H9 (cell line): ENCODE measurements at regions not wholly inside any gene's neighbourhood (a gene's known extent, or its start where the extent isn't known, plus 50 kb on each side); places are given as distances from the start of the nearest gene placed in this dataset.

Experiments
- DNase-seq: peaks from one replicate; pipeline ENCODE4 v3.0.0-alpha.2; 2017
- H2AFZ ChIP-seq: one replicate; pipeline ENCODE4 v1.6.1; 2013; ENCODE audit warnings: mild to moderate bottlenecking, low read length, control low read depth, moderate library complexity
- H2AK5ac ChIP-seq: 2 replicates; pipeline ENCODE4 v1.6.1; 2013; ENCODE audit warnings: low read length, control low read depth, mixed read lengths; ENCODE audit not compliant: insufficient read length
- H2BK120ac ChIP-seq: one replicate; pipeline ENCODE4 v1.6.1; 2013; ENCODE audit warnings: low read depth, mild to moderate bottlenecking, low read length, control low read depth, inconsistent platforms; ENCODE audit not compliant: poor library complexity, severe bottlenecking
- H2BK12ac ChIP-seq: 2 replicates; pipeline ENCODE4 v1.6.1; 2013; ENCODE audit warnings: low read length, control low read depth, mixed read lengths, low read depth; ENCODE audit not compliant: insufficient read length
- H2BK15ac ChIP-seq: 2 replicates; pipeline ENCODE4 v1.6.1; 2013; ENCODE audit warnings: low read depth, low read length, control low read depth
- H2BK20ac ChIP-seq: one replicate; pipeline ENCODE4 v1.6.1; 2013; ENCODE audit warnings: low read depth, mild to moderate bottlenecking, low read length, control low read depth, inconsistent platforms; ENCODE audit not compliant: poor library complexity, severe bottlenecking
- H2BK5ac ChIP-seq: 2 replicates; pipeline ENCODE4 v1.6.1; 2013; ENCODE audit warnings: low read length, control low read depth, mixed read lengths; ENCODE audit not compliant: insufficient read length
- H3K14ac ChIP-seq: 2 replicates; pipeline ENCODE4 v1.6.1; 2013; ENCODE audit warnings: low read length, control low read depth; ENCODE audit not compliant: insufficient read depth
- H3K18ac ChIP-seq: 2 replicates; pipeline ENCODE4 v1.6.1; 2013; ENCODE audit warnings: low read depth, mild to moderate bottlenecking, mixed read lengths, low read length, control low read depth; ENCODE audit not compliant: insufficient read length
- H3K23ac ChIP-seq: 2 replicates; pipeline ENCODE4 v1.6.1; 2013; ENCODE audit warnings: low read length, control low read depth, mixed read lengths, low read depth; ENCODE audit not compliant: insufficient read length
- H3K23me2 ChIP-seq: 2 replicates; pipeline ENCODE4 v1.6.1; 2013; ENCODE audit warnings: low read depth, mild to moderate bottlenecking, mixed read lengths, low read length, control low read depth; ENCODE audit not compliant: insufficient read length, poor library complexity, severe bottlenecking
- H3K27ac ChIP-seq: 2 replicates; pipeline ENCODE4 v1.5.1; 2013; ENCODE audit warnings: low read length, control low read depth, mixed read lengths, low read depth; ENCODE audit not compliant: insufficient read length
- H3K27me3 ChIP-seq: 2 replicates; pipeline ENCODE4 v1.6.1; 2013; ENCODE audit warnings: low read length, control low read depth, inconsistent platforms; ENCODE audit not compliant: insufficient read depth
- H3K4ac ChIP-seq: 2 replicates; pipeline ENCODE4 v1.6.1; 2013; ENCODE audit warnings: low read depth, mild to moderate bottlenecking, control low read depth, inconsistent platforms, low read length, moderate library complexity
- H3K4me1 ChIP-seq: 2 replicates; pipeline ENCODE4 v1.6.1; 2013; ENCODE audit warnings: low read length, control low read depth, inconsistent platforms; ENCODE audit not compliant: insufficient read depth
- H3K4me2 ChIP-seq: 2 replicates; pipeline ENCODE4 v1.6.1; 2013; ENCODE audit warnings: low read length, control low read depth, mixed read lengths; ENCODE audit not compliant: insufficient read length, insufficient read depth
- H3K56ac ChIP-seq: 2 replicates; pipeline ENCODE4 v1.6.1; 2013; ENCODE audit warnings: low read depth, mild to moderate bottlenecking, mixed read lengths, low read length, control low read depth; ENCODE audit not compliant: insufficient read length
- H3K79me1 ChIP-seq: 2 replicates; pipeline ENCODE4 v1.6.1; 2013; ENCODE audit warnings: low read depth, mild to moderate bottlenecking, moderate library complexity, low read length, control low read depth, inconsistent platforms; ENCODE audit not compliant: insufficient read depth, poor library complexity, severe bottlenecking
- H3K79me2 ChIP-seq: 2 replicates; pipeline ENCODE4 v1.6.1; 2013; ENCODE audit warnings: low read length, control low read depth, inconsistent platforms; ENCODE audit not compliant: insufficient read depth
- H3K9ac ChIP-seq: 2 replicates; pipeline ENCODE4 v1.6.1; 2013; ENCODE audit warnings: low read length, control low read depth, mixed read lengths; ENCODE audit not compliant: insufficient read length; ENCODE audit errors: extremely low read depth
- H3K9me3 ChIP-seq: one replicate; pipeline ENCODE4 v1.6.1; 2013; ENCODE audit warnings: low read depth, low read length, inconsistent platforms; ENCODE audit not compliant: control insufficient read depth
- H3T11ph ChIP-seq: one replicate; pipeline ENCODE4 v1.6.1; 2013; ENCODE audit warnings: mild to moderate bottlenecking, low read length, control low read depth, inconsistent platforms
- H4K20me1 ChIP-seq: one replicate; pipeline ENCODE4 v1.6.1; 2013; ENCODE audit not compliant: control insufficient read depth, insufficient read length, insufficient read depth
- H4K5ac ChIP-seq: 2 replicates; pipeline ENCODE4 v1.6.1; 2013; ENCODE audit warnings: low read depth, mild to moderate bottlenecking, mixed read lengths, low read length, control low read depth; ENCODE audit not compliant: insufficient read length
- H4K8ac ChIP-seq: replicated peaks from 2 replicates; pipeline ENCODE4 v1.6.1; 2013; ENCODE audit warnings: low read length, control low read depth, mixed read lengths, low read depth; ENCODE audit not compliant: insufficient read length
- H4K91ac ChIP-seq: 2 replicates; pipeline ENCODE4 v1.6.1; 2013; ENCODE audit warnings: low read depth, mild to moderate bottlenecking, moderate library complexity, mixed read lengths, low read length, control low read depth; ENCODE audit not compliant: insufficient read length
- H3K27ac Mint-ChIP-seq, 3 experiments: 2 replicates in 2 of 3; 3 replicates in 1 of 3; pipeline ENCODE4 v1.8.0; 2020 to 2021; ENCODE audit warnings: mixed read lengths in 3 of 3, mild to moderate bottlenecking in 1 of 3, moderate library complexity in 1 of 3
- H3K27me3 Mint-ChIP-seq: 2 replicates; pipeline ENCODE4 v1.8.0; 2021; ENCODE audit warnings: low read depth, mild to moderate bottlenecking, moderate library complexity, mixed read lengths
- H3K36me3 Mint-ChIP-seq, 3 experiments: 2 replicates in 2 of 3; 3 replicates in 1 of 3; pipeline ENCODE4 v1.8.0; 2020 to 2021; ENCODE audit warnings: low read depth in 3 of 3, mixed read lengths in 3 of 3; ENCODE audit not compliant: insufficient read depth in 1 of 3
- H3K4me1 Mint-ChIP-seq, 2 experiments: 2 replicates each; pipeline ENCODE4 v1.8.0; 2020; ENCODE audit warnings: mixed read lengths in 2 of 2
- H3K4me3 Mint-ChIP-seq, 2 experiments: 2 replicates in 1 of 2; 3 replicates in 1 of 2; pipeline ENCODE4 v1.8.0; 2020 to 2021; ENCODE audit warnings: mild to moderate bottlenecking in 2 of 2, mixed read lengths in 2 of 2, moderate library complexity in 1 of 2
- H3K9me3 Mint-ChIP-seq, 2 experiments: 2 replicates in 1 of 2; 3 replicates in 1 of 2; pipeline ENCODE4 v1.8.0; 2020; ENCODE audit warnings: mild to moderate bottlenecking in 2 of 2, mixed read lengths in 2 of 2, moderate library complexity in 1 of 2
- WGBS: extraction: QIAGEN DNeasy Blood & Tissue Kit; methylation state at CpG from one replicate; pipeline ENCODE4 v1.1.7; 2013; ENCODE audit warnings: missing lambda C conversion rate, low lambda C conversion rate, mixed read lengths; ENCODE audit not compliant: insufficient read length; ENCODE audit errors: extremely low coverage; 5-methylcytosine and 5-hydroxymethylcytosine counted together
- TF ChIP-seq, protein P1 (sequence below): fragments of 200-600 bp; sonication (generic); conservative IDR thresholded peaks from 3 replicates; pipeline ENCODE4 v1.8.0; 2021; ENCODE audit warnings: antibody characterized with exemption, mild to moderate bottlenecking

GRCh38 chr3:189084620-189085019 lies 87.2 kb upstream of the TPRG1 start:
- TF ChIP-seq, protein P1, sequence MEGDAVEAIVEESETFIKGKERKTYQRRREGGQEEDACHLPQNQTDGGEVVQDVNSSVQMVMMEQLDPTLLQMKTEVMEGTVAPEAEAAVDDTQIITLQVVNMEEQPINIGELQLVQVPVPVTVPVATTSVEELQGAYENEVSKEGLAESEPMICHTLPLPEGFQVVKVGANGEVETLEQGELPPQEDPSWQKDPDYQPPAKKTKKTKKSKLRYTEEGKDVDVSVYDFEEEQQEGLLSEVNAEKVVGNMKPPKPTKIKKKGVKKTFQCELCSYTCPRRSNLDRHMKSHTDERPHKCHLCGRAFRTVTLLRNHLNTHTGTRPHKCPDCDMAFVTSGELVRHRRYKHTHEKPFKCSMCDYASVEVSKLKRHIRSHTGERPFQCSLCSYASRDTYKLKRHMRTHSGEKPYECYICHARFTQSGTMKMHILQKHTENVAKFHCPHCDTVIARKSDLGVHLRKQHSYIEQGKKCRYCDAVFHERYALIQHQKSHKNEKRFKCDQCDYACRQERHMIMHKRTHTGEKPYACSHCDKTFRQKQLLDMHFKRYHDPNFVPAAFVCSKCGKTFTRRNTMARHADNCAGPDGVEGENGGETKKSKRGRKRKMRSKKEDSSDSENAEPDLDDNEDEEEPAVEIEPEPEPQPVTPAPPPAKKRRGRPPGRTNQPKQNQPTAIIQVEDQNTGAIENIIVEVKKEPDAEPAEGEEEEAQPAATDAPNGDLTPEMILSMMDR = no peak
- H3K9ac ChIP-seq = no peak overlapping the region
- no peaks in the 10 kb centered on the region for H3K79me2 ChIP-seq

More at GRCh38 chr3:189084620-189085019, 87.2 kb upstream of the TPRG1 start:
- no peak overlapping the region for H4K5ac ChIP-seq
- no peak overlapping the region for H3T11ph ChIP-seq
- H3K27ac ChIP-seq = no peak overlapping the region
- H3K9me3 Mint-ChIP-seq = no peaks in the 10 kb centered on the region; a peak in 1 of 5 replicates
- H4K8ac ChIP-seq = no peak overlapping the region
- peaks cover 2% of the 10 kb centered on the region; the same call in 1 of the 2 replicates for H3K27me3 Mint-ChIP-seq
- H3K79me1 ChIP-seq = no peaks in the 10 kb centered on the region
- no peak overlapping the region for H3K14ac ChIP-seq
- H2BK120ac ChIP-seq = no peak overlapping the region
- no peak overlapping the region for H2AFZ ChIP-seq
- H3K4me3 Mint-ChIP-seq = no peak overlapping the region
- H2AK5ac ChIP-seq = no peak overlapping the region
- H3K4ac ChIP-seq = no peak overlapping the region
- H2BK5ac ChIP-seq = no peak overlapping the region
- H2BK20ac ChIP-seq = no peak overlapping the region
- H3K23ac ChIP-seq = no peak overlapping the region
- no peak overlapping the region for H4K91ac ChIP-seq
- no peak overlapping the region for H2BK15ac ChIP-seq
- no peaks in the 10 kb centered on the region for H4K20me1 ChIP-seq
- no peaks in the 10 kb centered on the region for H3K4me1 ChIP-seq
- no peaks in the 10 kb centered on the region for H3K9me3 ChIP-seq
- no peak overlapping the region for H3K56ac ChIP-seq
- no peaks in the 10 kb centered on the region for H3K23me2 ChIP-seq
- H3K4me1 Mint-ChIP-seq = no peaks in the 10 kb centered on the region
- DNase-seq = no peak
- no CpG with 5 or more reads among the region's 4 CpGs for WGBS
- H3K36me3 Mint-ChIP-seq = no peaks in the 10 kb centered on the region; a peak in 1 of 7 replicates
- H3K18ac ChIP-seq = no peak overlapping the region
- H3K4me2 ChIP-seq = no peak overlapping the region
- H3K27me3 ChIP-seq = no peaks in the 10 kb centered on the region
- H3K27ac Mint-ChIP-seq = no peak overlapping the region
- no peak overlapping the region for H2BK12ac ChIP-seq
